ENCODE measurements at regions not wholly inside any gene's neighbourhood (a gene's known extent, or its start where the extent isn't known, plus 50 kb on each side); places are given as distances from the start of the nearest gene placed in this dataset.
A peak's percentile ranks its signal among the peaks of the same experiment; 100 is the strongest.

GRCh38 chr16:24414534-24414933, 124.8 kb upstream of the RBBP6 start:
- no TSS peak for BruUV-seq (replicated peaks)
- in situ Hi-C loops (cut with HindIII; ENCODE audit: extremely low pct_ligation_motif_present, low pct_unique_long_range_greater_than_20kb) = no loop called here

GRCh38 chr16:24418733-24419132, 120.6 kb upstream of the RBBP6 start:
- no TSS peak for BruUV-seq (replicated peaks)
- ATAC-seq (no peak), FAIRE-seq (no peak), DNase-seq (ENCODE audit: low spot score) (no peak)
- TF ChIP-seq FOXC1 (CRISPR knock-in tag; IDR thresholded peaks at IDR 0.05; ENCODE audit: borderline replicate concordance) = no peak
- no peak for TF ChIP-seq THAP7 (CRISPR knock-in tag; IDR thresholded peaks at IDR 0.05)
- TF ChIP-seq XBP1 (CRISPR knock-in tag; IDR thresholded peaks at IDR 0.05) = no peak
- no peak for TF ChIP-seq RNF219 (CRISPR knock-in tag; IDR thresholded peaks at IDR 0.05)
- TF ChIP-seq ZNF558 (CRISPR knock-in tag; IDR thresholded peaks at IDR 0.05; ENCODE audit: borderline replicate concordance) = no peak
- TF ChIP-seq CENPT (CRISPR knock-in tag; IDR thresholded peaks at IDR 0.05; ENCODE audit: low read depth) = no peak
- TF ChIP-seq FOXA1 (IDR thresholded peaks at IDR 0.05) = no peak
- no peak for TF ChIP-seq FOXA1 (CRISPR knock-in tag; IDR thresholded peaks at IDR 0.05)
- 20% methylated on average over 3 of the region's 3 CpGs for WGBS (ENCODE audit: low lambda C conversion rate)
- no peaks in the 10 kb centered on the region for H3K36me3 ChIP-seq (replicated peaks in 1 of 2; ENCODE audit: control insufficient read depth in 1 of 2, insufficient read depth in 2 of 2, low read length in 2 of 2)
- H3K4me3 ChIP-seq (replicated peaks in 1 of 3; ENCODE audit: insufficient read depth in 1 of 3, low read depth in 2 of 3, low read length in 3 of 3) = no peak overlapping the region
- intact Hi-C loops (cut with micrococcal nuclease; ENCODE audit: unreplicated experiment) (no loop called here), in situ Hi-C loops (cut with HindIII; ENCODE audit: extremely low pct_ligation_motif_present, low pct_unique_long_range_greater_than_20kb) (no loop called here)
- no peaks in the 10 kb centered on the region for H4K20me1 ChIP-seq (ENCODE audit: insufficient read depth, low read length)
- 0 out of 2 replicates have a peak, but pooled peaks cover 5% of the 10 kb centered on the region for H3K9me3 ChIP-seq (ENCODE audit: low read length)
- H3K9ac ChIP-seq (ENCODE audit: insufficient read depth, low read depth, low read length) = no peak overlapping the region
- no peak overlapping the region for H3K27ac ChIP-seq (ENCODE audit: extremely low read length, insufficient read depth, low read length)
- no peak overlapping the region for H3K4me2 ChIP-seq (ENCODE audit: low read depth, low read length)
- no peaks in the 10 kb centered on the region for H3K4me1 ChIP-seq (ENCODE audit: insufficient read depth, low read length)
- CTCF ChIA-PET (ENCODE audit: low intra/inter-chr PET ratio, low total read pairs) = no interaction called here
- POLR2A ChIA-PET = no interaction called here
- no peak overlapping the region for H2AFZ ChIP-seq (ENCODE audit: low read length)
- peaks cover 0 to 7% of the 10 kb centered on the region in 2 experiments; a peak in 1 of 5 replicates for H3K27me3 ChIP-seq (ENCODE audit: control insufficient read depth in 1 of 2, insufficient read depth in 2 of 2, low read length in 2 of 2)
- no peaks in the 10 kb centered on the region for H3K79me2 ChIP-seq (ENCODE audit: insufficient read depth, low read length)

More at GRCh38 chr16:24414534-24414933, 124.8 kb upstream of the RBBP6 start:
- intact Hi-C loops (cut with micrococcal nuclease; ENCODE audit: unreplicated experiment) = no loop called here
- TF ChIP-seq KLF12 (CRISPR knock-in tag; IDR thresholded peaks at IDR 0.05; ENCODE audit: borderline replicate concordance) (no peak), PHF21A (CRISPR knock-in tag; IDR thresholded peaks at IDR 0.05) (no peak), CREB1 (IDR thresholded peaks at IDR 0.05) (0 out of 2 replicates have a peak, but pooled peaks have one; percentile 18), CREB1 (CRISPR knock-in tag; IDR thresholded peaks at IDR 0.05) (no peak), KLF6 (CRISPR knock-in tag; IDR thresholded peaks at IDR 0.05) (no peak), TRAFD1 (CRISPR knock-in tag; IDR thresholded peaks at IDR 0.05; ENCODE audit: borderline replicate concordance) (no peak)
- no peaks in the 10 kb centered on the region for H4K20me1 ChIP-seq (ENCODE audit: insufficient read depth, low read length)
- H3K4me2 ChIP-seq (ENCODE audit: low read depth, low read length) = no peak overlapping the region
- no peaks in the 10 kb centered on the region for H3K4me1 ChIP-seq (ENCODE audit: insufficient read depth, low read length)
- ATAC-seq (no peak), FAIRE-seq (no peak), DNase-seq (ENCODE audit: low spot score) (no peak)
- H3K36me3 ChIP-seq (replicated peaks in 1 of 2; ENCODE audit: control insufficient read depth in 1 of 2, insufficient read depth in 2 of 2, low read length in 2 of 2) = no peaks in the 10 kb centered on the region
- whole genome bisulfite sequencing (ENCODE audit: low lambda C conversion rate) = 18% methylated on average over 3 of the region's 3 CpGs
- H3K4me3 ChIP-seq (replicated peaks in 1 of 3; ENCODE audit: insufficient read depth in 1 of 3, low read depth in 2 of 3, low read length in 3 of 3) = no peak overlapping the region
- ChIA-PET POLR2A (no interaction called here), CTCF (ENCODE audit: low intra/inter-chr PET ratio, low total read pairs) (no interaction called here)
- H3K9ac ChIP-seq (ENCODE audit: insufficient read depth, low read depth, low read length) = no peak overlapping the region
- no peaks in the 10 kb centered on the region for H3K79me2 ChIP-seq (ENCODE audit: insufficient read depth, low read length)
- peaks cover 0 to 7% of the 10 kb centered on the region in 2 experiments; a peak in 2 of 5 replicates for H3K27me3 ChIP-seq (ENCODE audit: control insufficient read depth in 1 of 2, insufficient read depth in 2 of 2, low read length in 2 of 2)
- 0 out of 2 replicates have a peak, but pooled peaks cover 5% of the 10 kb centered on the region for H3K9me3 ChIP-seq (ENCODE audit: low read length)
- no peak overlapping the region for H2AFZ ChIP-seq (ENCODE audit: low read length)
- no peak overlapping the region for H3K27ac ChIP-seq (ENCODE audit: extremely low read length, insufficient read depth, low read length)
